EL (cell line): ENCODE measurements at regions not wholly inside any gene's neighbourhood (a gene's known extent, or its start where the extent isn't known, plus 50 kb on each side); places are given as distances from the start of the nearest gene placed in this dataset.
A peak's percentile ranks its signal among the peaks of the same experiment; 100 is the strongest.

ENCODE experiments used
- DNase-seq: peaks from one replicate; pipeline ENCODE4 v3.0.0-alpha.2; 2016

- peak; percentile 74 for DNase-seq
These were observed 119.3 kb upstream of the GJB6 start for GRCh38 chr13:20351281-20352022.

GRCh38 chr13:20350819-20351218 lies 118.7 kb upstream of the GJB6 start:
- DNase-seq: no peak

GRCh38 chr13:20350382-20350763 lies 118.3 kb upstream of the GJB6 start:
- DNase-seq: no peak

- DNase-seq: no peak
These were observed 117.7 kb upstream of the GJB6 start for GRCh38 chr13:20349564-20350381.

- no peak for DNase-seq
These were observed 116.7 kb upstream of the GJB6 start for GRCh38 chr13:20348645-20349408.

GRCh38 chr13:20348018-20348417 lies 115.9 kb upstream of the GJB6 start:
- no peak for DNase-seq

GRCh38 chr13:20344836-20345490 lies 112.8 kb upstream of the GJB6 start:
- no peak for DNase-seq

GRCh38 chr13:20342311-20342710 lies 110.2 kb upstream of the GJB6 start:
- DNase-seq: no peak

- DNase-seq: peak; percentile 4
These were observed 108.6 kb upstream of the GJB6 start for GRCh38 chr13:20340759-20341171.

GRCh38 chr13:20340136-20340758 lies 108.1 kb upstream of the GJB6 start:
- no peak for DNase-seq

- DNase-seq: no peak
These were observed 105.9 kb upstream of the GJB6 start for GRCh38 chr13:20337884-20338551.

- DNase-seq: no peak
These were observed 104.6 kb upstream of the GJB6 start for GRCh38 chr13:20336761-20337160.

- no peak for DNase-seq
These were observed 102.2 kb upstream of the GJB6 start for GRCh38 chr13:20334309-20334708.

- DNase-seq: no peak
These were observed 100.4 kb upstream of the GJB6 start for GRCh38 chr13:20332361-20333096.

GRCh38 chr13:20331949-20332348 lies 99.8 kb upstream of the GJB6 start:
- no peak for DNase-seq

GRCh38 chr13:20331419-20331818 lies 99.3 kb upstream of the GJB6 start:
- DNase-seq: no peak

- no peak for DNase-seq
These were observed 94.7 kb upstream of the GJB6 start for GRCh38 chr13:20326809-20327208.

GRCh38 chr13:20326276-20326675 lies 94.2 kb upstream of the GJB6 start:
- DNase-seq: no peak

- no peak for DNase-seq
These were observed 88.8 kb upstream of the GJB6 start for GRCh38 chr13:20320885-20321284.

GRCh38 chr13:20313896-20314295 lies 81.8 kb upstream of the GJB6 start:
- DNase-seq: no peak

GRCh38 chr13:20312292-20312691 lies 80.2 kb upstream of the GJB6 start:
- no peak for DNase-seq
